Inflammatory macrophage treated with lipopolysaccharide for 1 hour (primary cell): ENCODE measurements at regions not wholly inside any gene's neighbourhood (a gene's known extent, or its start where the extent isn't known, plus 50 kb on each side); places are given as distances from the start of the nearest gene placed in this dataset.

Source experiments
- DNase-seq, 2 donors: peaks; one replicate each; pipeline ENCODE4 v3.0.0-alpha.2; 2020 to 2022

GRCh38 chr2:239776436-239777005 is 248.6 kb downstream of the NDUFA10 start:
- DNase-seq, result no peak

DNA sequence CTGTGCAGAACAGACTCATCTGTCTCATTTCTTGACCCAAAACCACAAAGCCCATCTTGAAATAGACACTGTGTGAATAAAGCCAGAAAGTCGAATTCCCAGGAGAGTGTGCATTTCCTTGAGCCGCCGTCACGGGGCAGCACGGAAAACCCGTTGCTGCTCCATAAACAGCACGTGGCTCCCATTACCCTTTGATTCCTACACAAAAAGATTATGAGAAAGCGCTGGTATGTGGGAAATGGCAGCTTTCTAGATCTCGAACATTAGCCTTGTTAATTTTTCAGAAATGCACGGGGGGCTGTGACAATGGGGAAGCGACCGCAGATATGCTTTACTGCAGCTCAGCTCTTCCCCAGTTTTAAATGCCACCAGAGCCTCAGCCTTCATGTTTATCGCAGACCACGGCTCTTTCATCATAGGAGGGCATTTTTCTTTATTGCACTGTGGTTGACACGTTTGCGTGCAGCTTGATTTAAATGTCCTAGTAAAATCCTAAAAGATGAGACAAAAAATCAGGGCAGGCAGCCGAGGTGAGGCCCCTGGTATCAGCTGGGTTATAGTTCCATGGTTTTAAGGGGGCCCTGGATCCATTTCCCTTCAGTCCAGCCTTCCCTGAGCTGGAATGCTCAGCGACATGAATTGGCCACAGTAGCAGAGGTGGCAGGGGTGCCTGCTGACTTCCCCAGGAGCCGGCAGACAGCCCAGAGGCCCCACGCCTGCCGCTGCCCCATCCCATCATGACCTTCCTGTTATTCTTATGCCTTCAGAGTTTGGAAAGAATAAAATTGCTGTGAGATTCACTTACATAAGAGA is 249.3 kb downstream of the NDUFA10 start:
- no peak for DNase-seq

DNA sequence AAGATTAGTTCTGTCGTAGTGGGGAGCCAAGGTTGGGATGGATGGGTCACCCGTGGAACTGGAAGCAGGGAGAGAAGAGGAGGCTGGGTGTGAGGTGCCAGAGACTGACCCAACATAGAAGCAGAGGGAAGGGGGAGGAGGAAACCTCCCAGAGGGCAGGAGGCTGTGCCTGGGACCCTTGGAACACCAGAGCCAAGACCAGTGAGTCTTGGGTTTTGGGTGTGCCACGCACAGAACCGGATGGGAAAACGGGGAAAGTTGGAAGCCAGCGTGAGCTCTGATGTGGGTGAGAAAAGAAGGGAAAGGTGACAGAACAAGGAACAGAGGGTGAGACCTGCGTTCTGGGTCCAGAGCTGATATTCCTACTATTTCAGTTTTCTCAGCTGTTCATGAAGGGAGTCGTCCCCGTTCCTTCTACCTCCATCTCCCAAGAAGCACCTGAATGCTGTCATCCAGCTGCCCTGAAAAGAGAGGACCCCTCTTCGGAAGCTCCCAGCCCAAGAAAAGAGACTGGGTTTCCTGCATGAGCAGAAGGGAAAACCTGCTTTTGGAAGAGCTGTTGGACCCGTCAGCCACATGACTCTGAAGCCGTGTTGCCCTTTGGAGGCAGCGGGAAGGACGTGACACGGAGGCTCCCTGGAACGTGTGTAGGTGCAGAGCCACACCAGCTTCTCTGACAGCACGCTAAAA is 250.1 kb downstream of the NDUFA10 start:
- no peak for DNase-seq

GRCh38 chr2:239774142-239774462 is 251.0 kb downstream of the NDUFA10 start:
- DNase-seq, result no peak

DNA sequence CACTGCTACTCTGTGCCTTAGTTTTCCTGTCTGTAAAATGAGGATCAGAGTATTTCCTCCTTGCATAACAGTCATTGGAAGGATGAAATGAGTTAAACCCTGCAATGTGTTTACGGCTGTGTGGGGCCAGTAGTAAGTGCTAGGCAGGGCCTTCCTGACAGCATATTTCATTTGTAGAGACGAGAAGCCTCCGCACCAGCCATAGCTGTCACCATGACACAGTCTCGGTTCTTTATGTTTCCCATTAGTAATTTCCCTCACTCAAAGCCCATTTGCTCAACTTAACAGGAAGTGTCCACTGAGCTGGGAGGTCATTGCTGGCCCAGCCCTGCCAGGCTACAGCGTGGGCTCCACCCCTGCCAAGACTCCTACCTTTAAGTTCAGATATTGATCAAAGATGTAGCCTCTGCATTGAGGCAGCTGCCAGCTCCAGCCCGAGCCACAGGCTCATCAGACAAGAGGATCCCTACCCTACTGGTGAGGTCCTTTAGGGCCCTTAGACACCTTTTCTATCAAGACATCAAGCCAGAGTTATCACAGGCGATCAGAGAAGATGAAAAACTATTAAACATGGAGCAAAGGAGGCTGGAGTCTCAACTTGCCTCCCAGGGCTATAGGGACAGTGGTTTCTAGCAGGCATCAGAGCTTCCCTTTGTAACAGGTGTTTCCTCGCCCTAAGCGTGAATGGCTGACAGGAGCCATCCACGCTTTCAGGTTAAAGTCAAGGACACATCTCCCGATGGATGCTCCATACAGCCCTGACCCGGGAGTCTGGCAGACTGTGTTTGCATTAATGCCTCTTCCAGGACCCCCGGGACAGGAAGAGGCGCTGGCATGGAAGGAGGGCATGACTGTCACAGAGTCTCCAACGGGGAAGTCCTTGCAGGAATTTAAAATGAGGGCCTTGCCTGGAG is 251.7 kb downstream of the NDUFA10 start:
- no peak for DNase-seq

- DNase-seq, result no peak
These were observed 252.4 kb downstream of the NDUFA10 start for GRCh38 chr2:239772721-239773120.

- DNase-seq, result no peak
These were observed 254.9 kb downstream of the NDUFA10 start for GRCh38 chr2:239770246-239770639.

DNA sequence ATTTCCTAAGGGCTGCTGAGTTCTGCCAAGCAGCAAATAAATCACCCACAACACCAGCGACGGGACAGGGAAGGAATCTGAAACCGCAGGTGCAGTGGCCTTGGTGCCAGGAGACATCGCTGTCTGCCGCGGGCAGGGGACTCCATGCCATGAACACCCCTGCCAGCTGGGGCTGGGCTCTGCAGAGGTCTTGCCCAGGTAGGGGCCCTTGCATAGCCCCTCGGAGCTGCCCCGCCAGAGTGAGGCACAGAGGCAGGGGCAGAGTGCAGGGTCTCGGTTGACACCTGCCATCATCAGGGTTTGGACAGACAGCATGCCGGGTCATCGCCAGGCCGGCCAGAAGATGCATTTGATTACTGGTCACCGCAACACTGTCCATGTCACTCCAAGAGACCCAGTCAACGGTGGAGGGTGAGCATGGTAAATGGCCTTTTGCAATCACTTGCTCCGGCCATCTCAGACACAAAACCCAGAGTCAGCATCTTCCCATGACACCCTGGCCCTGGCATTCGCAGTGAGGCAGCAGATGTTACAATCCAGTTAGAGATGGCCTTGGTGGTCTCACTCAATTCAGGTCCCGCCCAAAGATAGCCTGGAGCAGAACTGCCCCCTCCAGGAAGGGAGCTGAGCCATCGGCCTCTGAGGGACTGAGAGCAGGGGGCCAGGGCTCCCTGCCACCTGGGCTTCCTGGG is 255.4 kb downstream of the NDUFA10 start:
- DNase-seq, result no peak

- no peak for DNase-seq
These were observed 256.1 kb downstream of the NDUFA10 start for GRCh38 chr2:239768907-239769553.

- DNase-seq, result no peak
These were observed 256.9 kb downstream of the NDUFA10 start for GRCh38 chr2:239768031-239768790.

DNA sequence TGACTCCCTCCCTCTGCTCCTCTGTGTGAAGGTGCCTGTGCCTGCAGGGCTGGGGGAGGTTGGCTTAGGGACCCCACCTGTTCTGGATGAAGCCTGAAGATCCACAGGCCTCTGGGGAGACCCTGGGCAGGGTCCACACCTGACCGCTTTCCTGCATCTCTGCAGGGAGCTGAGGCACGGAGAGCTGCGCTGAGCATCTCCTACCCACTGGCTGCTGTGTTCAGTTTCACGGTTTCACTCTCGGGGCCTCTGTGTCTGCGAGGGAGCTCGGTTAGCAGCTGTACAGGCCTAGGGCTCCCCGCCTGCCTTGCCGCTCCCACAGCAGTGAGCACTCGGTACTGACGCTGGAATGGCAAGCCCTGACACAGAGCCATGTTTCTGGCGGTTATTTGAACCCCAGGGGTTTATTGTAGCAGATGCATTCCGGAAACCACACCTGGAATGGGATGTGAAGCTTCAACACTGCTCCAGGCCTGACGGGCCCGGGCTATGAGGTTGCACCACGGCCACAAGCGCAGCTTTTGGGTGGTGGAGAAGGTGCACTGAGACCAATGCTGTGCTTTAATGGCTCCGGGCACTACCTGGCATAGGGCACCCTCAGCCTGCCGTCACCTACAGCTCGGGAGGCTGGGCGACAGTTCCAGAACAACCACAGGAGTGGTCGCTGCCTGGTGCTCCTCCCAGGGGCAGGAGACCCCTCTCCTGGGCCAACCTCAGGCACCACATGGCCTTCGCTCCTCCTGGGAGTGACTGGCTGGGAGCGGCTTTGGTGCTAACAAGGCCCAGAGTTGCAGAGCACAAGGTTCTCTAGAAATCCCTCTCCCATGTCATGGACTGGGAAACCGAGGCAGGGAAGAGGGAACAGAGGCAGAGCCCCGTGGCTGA is 257.9 kb downstream of the NDUFA10 start:
- DNase-seq, result no peak

DNA sequence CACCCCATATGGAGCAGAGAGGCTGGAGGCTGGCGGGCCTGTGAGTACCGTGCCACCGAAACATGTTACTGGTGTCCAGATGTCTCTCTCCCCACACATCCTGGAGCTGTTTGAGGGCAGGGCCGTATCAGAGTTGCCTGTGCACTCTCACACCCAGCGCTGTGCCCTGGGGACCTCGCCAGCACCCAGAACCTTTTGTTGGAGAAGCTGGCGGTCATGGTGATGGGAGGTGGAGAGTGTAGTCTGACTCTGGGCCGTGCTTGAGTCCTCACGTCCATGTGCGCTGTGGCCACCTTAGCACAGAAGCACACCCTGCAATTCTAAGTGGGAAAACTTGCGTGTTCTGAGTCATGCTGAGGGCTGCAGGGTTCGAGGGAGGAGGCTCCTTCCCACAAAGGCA is 259.2 kb downstream of the NDUFA10 start:
- DNase-seq, result no peak

GRCh38 chr2:239765076-239765845 is 259.9 kb downstream of the NDUFA10 start:
- DNase-seq, result no peak

- no peak for DNase-seq
These were observed 261.6 kb downstream of the NDUFA10 start for GRCh38 chr2:239763433-239764097.

DNA sequence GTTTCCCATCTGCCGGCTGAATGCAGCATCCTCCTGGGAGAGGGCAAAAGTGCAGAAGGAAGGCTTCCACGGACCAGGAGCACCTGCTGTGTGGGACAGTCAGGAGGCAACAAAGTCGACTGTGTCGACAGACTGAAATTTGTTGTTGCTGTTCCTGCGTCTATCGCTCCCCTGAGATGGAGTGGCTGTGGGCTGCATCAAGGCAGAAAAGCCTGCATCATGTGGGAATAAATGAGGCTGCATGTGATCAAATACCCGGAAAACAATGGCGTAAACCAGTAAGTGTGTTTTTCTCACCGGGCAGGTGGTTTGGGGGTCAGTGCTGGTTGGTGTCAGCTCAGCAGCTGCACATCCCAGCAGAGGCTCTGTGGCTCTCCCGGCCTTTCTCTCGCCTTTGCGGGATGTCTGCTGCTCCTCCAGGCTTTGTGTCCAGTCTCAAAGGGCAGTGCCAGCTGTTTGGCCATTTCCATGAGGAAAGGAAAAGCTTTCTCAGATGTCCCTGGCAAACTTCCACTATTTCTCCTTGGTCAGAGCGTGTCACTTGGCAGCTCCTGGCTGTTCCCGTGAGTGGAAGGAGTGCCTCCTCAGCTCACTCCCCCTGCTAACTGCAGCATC is 262.4 kb downstream of the NDUFA10 start:
- DNase-seq, result no peak

GRCh38 chr2:239762106-239762505 is 263.0 kb downstream of the NDUFA10 start:
- DNase-seq, result no peak

- DNase-seq, result no peak
These were observed 264.5 kb downstream of the NDUFA10 start for GRCh38 chr2:239760596-239760995.

GRCh38 chr2:239758279-239758877 is 266.8 kb downstream of the NDUFA10 start:
- no peak for DNase-seq
